ENCODE measurements at regions not wholly inside any gene's neighbourhood (a gene's known extent, or its start where the extent isn't known, plus 50 kb on each side); places are given as distances from the start of the nearest gene placed in this dataset.
"Not testable (repeated sequence)": the region's sequence is repeated elsewhere in the genome, so short reads cannot be mapped to it uniquely, and the experiment has no call there.

DNA sequence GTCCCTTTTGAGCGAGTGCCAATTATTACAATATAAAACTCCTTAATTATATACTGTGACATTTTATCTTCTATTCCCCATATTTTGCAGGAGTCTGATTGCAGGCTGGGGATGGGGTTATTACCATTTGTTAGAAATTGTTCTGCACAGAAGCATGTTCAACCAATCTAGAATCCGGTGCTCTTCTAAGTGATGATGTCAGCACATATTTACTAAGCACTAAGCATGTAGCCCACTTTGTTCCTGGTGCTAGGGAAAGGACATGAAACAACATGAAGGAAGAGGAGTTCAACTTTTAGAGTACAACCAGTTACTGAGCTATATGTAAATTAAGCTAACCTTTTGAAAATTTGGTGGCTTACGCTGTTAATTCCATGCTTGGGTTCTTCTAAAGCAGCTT, 52.8 kb upstream of the IL1RAPL2 start:
- DNase-seq (ENCODE audit: low spot score) = no peak

DNA sequence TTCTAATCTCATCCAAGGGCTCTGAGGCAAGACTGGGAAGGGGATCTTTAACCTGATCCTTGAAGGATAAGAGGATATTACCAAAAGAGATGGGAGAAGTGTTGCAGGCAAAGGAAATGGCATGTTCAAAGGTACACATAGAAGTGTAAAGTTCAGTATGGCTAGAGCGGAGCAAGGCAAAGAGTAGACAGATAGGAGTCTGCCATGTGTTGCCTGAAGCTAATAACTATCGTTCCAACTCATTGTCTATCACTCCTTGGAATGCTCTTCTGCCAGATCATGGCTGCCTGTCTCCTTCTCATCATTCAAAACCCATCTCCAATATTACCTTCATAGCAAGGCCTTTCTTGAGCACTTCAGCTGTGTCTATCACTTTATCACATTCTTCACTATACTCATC, 55.2 kb upstream of the IL1RAPL2 start:
- no peak for DNase-seq (ENCODE audit: low spot score)

DNA sequence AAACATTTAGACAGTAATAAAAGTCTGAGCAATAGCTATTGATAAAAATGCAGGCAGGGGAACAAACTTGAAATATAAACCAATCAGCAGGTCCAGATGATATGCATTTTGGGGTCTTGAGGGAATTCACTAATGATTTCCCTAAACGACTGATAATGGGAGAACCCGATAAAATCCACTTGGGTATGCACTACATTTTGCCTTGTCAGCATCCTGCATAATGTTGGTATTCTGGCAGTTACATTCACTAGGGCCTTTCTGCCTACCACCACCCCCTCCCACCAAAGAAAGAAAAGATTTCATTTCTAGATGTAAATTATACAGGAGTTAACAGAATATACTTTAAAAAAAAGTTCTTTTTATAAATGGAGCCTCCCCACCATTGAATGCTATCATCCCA, 63.5 kb upstream of the IL1RAPL2 start:
- no peak for DNase-seq (ENCODE audit: low spot score)

DNA sequence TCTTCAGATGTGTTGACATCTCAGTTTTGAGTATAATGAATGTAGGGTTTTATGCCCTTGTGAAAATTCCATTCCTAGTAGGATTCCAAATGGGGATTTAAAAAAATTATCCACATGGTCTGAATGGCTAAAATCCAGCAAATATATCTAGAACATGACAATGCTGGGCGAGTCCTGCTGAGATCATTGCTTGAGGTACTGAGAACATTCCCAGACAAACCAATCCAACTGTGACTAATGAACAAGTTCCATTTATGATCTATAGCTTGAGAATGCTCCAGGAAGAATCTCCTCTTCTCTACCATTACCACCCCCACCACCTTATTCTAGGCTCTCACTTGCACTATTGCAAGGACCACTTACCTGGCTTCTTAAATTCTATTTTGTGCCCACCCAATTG, 77.2 kb upstream of the IL1RAPL2 start:
- DNase-seq (ENCODE audit: low spot score) = no peak

DNA sequence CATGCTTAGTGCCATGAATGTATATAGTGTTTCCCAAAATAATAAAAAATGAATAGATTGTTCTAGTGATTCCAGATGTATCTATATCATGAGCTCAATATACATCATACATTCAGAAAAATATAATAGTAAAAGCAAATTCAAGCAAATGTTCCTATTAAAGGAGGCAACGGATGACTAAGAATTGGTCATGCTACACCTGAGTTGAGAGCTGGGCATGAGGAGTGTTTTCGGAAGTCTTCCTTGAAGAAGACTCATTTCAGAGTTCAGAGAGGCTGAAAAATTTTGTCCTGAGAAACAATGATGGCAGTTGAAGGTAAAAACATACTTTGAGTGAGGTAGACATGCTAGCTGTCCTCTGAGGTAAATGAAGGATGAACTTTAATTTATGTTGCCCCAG, 79.3 kb upstream of the IL1RAPL2 start:
- DNase-seq (ENCODE audit: low spot score) = no peak

DNA sequence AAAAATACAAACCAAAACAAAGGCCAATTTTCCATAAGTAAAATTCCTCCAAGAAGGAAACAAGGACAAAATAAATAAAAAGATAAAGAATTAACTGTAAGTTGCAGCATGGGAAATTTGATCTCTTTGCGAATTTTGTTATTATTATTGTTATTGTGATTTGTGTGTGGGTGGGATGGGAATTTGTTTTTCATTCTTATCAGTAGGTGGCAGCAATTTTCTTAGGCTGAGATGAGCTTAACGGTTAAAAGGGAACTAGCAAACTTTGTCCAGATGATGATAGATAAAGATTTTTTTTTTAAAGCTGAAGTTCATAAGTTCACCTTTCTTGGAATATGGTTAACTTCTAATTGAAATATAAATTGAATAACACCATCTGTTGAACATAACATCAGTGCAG, 83.2 kb upstream of the IL1RAPL2 start:
- DNase-seq (ENCODE audit: low spot score) = no peak

DNA sequence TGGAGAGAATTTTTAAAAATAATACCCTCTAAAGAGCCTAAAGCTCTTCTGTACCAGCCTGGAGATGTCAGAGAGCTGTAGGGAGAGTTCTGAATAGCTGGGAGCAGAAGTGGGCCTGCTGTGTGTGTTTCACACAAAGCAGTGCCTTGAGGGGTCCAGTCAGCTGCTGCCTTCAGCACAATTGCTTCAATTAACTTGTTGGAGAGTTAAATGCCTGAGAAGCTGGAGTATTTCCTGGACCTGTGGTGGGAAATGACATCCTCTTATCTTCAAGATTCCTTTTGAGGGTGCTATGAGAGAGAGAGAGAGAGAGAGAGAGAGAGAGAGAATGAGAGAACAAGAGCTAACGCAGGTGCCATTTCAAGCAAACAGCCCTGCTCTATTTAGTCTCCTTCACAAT, 96.2 kb upstream of the IL1RAPL2 start:
- no peak for DNase-seq (ENCODE audit: low spot score)

DNA sequence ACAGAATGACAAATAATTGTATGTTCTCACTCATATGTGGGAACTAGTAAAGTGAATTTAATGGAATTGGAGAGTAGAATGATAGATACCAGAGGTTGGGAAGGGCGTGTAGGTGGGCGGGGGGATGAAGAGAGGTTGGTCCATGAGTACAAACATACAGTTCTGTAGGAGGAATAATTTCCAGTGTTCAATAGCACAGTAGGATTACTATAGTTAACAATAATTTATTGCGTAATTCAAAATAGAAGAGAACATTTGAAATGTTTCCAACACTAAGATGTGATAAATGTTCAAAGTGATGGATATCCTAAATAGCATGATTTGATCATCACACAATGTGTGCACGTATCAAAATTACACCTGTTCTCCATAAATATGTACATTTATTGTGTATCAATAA, 106.2 kb upstream of the IL1RAPL2 start:
- DNase-seq (ENCODE audit: low spot score) = no peak

DNA sequence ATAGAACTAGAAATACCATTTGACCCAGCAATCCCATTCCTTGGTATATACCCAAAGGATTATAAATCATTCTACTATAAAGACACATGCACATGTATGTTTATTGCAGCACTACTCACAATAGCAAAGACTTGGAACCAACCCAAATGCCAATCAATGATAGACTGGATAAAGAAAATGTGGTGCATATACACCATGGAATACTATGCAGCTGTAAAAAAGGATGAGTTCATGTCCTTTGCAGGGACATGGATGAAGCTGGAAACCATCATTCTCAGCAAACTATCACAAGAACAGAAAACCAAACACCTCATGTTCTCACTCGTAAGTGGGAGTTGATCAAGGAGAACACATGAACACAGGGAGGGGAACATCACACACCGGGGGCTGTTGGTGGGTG, 108.9 kb upstream of the IL1RAPL2 start:
- not testable (repeated sequence) for DNase-seq (ENCODE audit: low spot score)

DNA sequence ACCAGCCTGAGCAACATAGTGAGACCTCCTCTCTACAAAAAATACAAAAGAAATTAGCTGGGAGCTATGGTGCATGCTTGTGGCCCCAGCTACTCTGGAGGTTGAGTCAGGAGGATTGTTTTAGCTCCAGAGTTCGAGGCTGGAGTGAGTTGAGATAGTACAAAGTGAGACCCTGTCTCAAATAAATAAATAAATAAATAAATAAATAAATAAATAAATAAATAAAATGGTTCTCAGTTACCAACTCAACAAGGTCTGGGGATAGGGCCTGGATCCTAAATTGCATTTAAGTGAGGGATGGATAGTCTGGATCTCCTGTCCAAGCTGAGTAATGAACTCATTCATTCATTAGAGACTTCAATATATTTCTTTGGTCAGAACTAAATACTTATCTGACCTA, 115.7 kb upstream of the IL1RAPL2 start:
- no peak for DNase-seq (ENCODE audit: low spot score)

DNA sequence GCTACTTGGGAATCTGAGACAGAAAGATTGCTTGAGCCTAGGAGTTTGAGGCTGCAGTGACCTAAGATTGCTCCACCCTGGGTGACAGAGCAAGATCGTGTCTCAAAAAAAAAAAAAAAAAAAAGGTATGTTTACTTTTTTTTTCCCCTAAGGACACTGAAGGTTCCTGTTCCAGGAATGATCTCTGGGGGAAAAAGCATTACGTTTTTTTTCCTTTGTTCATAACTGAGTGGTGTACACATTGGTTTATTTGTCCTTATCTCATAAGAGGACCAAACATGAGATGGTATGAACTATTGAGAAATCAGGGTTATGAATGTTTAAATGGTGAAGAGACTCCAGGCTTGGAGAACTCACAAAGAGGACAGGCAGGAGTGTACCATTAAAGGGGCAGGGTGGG, 120.4 kb upstream of the IL1RAPL2 start:
- no peak for DNase-seq (ENCODE audit: low spot score)

DNA sequence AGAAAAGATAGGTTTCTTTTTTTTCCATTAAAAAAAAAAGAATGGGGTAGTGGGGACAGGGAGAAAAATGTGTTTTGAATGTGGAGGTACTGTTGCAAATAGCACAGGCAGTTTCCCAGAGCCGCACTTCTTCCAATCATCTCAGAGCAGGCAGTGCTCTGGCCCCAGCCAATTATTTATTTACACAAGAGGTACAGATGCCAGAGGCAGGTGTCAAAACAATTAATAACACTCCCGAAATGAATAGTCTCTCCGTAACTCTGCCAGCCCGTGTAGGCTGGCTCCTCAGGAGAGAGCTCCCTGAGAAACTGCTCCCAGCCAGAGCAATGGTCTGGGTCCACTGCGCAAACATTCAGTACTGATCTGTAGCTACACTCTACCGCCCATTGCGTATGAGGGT, 130.8 kb upstream of the IL1RAPL2 start:
- no peak for DNase-seq (ENCODE audit: low spot score)

DNA sequence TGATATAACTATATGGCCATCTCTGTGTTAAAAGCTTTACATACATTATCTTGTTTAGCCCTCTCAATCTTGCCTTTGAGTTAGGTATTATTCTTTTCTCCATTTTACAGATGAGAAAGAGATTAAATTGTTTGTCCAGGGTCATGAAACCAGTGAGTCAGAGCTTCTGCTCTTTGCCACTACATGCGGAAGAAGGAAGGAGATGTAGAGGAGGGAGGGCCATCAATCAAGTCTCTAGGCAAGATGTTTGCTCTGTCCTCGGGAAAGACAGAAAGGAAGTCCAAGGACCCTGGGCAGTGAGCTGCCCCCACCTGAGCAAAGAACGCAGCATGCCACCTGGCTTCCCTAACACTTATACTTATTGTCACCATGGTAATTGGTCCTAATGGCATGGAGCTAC, 133.7 kb upstream of the IL1RAPL2 start:
- no peak for DNase-seq (ENCODE audit: low spot score)

DNA sequence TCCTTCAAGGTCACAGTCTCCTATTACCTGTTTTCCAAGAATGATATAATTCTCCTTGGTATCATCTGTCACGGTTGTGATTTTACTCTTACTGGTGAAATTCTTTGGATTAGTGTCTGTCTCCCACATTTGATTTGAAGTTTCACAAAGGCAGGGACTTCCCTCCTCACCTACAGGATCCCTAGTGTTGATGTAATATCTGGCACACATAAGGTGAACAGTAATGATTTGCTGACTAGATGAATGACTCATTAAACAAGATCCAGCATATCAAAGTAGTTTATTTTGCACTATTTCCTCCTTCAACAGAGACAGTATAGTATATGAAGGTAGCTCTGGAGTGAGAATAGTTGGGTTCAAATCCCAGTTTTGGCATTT, 135.3 kb upstream of the IL1RAPL2 start:
- DNase-seq (ENCODE audit: low spot score) = no peak

DNA sequence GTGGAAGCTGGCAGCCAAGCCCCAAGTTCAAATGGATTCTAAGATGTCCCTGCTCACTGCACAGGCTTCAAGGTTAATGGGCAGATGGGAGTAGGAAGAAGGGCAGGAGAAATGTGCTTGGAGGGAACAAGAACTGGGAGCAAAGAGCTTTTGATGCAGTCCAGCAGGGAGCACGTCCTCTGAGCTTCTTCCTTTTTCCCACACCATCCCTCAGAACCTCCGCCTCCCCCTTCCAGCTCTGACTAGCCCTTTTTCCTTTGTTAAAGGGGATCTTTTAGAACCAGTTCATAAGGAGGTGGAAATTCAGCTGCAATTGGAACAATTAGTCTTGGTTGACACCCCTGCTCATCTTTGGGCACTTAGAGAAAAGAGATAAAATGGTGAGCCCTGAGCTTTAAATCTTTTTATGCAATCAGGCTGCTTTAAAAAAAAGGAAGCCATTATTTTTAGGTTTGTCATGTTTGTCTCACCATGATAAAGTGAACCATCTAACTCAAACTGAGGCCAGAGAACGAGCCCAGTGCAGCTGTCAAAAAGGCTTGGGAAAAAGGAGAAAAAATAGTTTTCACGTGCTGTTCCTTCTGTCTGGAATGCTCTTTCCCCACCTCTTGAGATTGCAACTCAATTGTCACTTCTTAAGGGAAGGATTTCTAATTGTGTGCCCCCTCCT, 135.8 kb upstream of the IL1RAPL2 start:
- no peak for DNase-seq (ENCODE audit: low spot score)

DNA sequence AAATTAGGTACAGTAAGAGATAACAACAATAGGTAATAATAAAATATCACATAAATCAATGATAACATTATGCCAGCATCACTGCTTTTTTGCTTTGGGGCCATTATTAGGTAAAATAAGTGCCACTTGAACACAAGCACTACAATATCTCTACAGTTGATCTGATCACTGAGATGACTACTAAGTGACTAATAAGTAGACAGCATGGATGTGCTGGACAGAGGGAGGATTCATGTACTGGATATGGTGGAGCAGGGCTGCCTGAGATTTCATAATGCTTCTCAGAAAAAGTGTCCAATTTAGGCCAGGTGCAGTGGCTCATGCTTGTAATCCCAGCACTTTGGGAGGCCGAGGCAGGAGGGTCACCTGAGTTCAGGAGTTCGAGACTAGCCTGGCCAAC, 137.8 kb upstream of the IL1RAPL2 start:
- no peak for DNase-seq (ENCODE audit: low spot score)

DNA sequence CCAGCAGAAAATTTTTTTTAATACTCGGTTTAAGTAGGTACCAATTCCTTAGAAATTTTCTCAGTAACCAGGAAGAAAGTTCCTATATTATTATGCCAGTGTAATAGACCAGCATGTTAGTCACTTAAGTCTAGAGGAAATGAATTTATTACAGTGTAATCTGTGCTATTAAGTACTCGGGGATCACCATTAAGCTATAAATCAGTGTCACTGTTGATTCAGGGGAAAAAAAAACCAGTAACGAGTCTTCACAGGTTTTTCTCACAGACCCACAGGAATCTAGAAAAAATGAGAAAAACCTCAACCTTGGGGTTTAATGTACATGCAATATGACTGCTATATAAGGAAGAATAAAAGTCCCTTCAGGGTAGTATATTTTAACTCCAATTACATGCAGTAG, 138.3 kb upstream of the IL1RAPL2 start:
- DNase-seq (ENCODE audit: low spot score) = no peak

DNA sequence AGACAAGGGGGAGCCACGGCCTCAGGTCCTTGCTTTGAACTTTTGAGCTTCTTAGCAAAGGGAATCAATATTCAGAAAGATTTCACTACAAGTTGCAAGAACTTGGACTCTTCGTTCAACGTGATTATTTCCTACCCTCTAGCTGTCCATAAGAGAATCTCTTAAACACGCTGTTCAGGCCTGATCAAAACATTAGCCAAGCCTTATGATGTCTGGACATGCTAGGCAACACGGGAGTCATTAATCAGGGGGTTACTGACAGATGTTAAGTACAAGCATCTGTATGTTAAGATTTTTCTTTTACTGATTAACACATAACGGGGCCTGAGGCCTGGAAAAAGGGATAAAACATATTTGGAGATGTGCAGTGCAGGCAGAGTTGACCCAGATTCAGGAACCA, 138.9 kb upstream of the IL1RAPL2 start:
- DNase-seq (ENCODE audit: low spot score) = no peak

DNA sequence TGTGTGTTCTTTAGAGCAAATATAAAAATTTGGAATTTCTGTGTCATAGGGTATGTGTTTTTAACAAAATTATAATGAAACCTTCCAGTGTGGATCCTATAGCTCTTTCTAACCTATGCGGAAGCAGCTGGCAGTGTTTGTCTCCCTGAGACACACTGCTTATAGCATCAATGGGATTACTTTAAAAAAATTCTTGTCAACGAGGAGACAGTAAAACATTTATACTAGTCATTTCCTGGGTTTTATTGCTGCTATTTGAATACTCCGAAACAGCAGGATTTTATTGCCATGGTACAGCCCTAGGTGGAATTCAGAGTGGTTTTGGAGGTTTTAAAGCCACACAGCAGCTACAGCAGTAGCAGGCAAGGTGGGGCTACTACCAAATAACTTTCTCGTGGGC, 145.1 kb upstream of the IL1RAPL2 start:
- no peak for DNase-seq (ENCODE audit: low spot score)

DNA sequence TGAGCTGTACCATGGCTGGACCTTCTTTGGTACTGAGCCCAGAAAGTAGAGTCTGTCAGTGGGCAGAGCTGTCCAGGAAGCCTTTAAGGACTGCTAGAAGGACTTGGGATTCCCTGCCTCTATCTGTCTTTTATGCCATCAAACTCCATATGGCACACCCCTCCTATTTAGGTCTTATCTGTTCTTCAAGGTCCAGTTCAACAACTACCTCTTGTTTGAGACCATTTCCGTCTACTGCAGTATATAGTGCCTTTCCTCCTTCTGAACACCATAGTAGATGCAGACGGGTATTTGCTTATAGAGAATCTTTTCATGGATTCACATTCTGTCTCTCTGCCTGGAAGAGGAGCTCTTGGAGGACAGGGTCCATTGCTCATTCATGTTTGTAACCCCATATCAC, 146.1 kb upstream of the IL1RAPL2 start:
- DNase-seq (ENCODE audit: low spot score) = no peak

DNA sequence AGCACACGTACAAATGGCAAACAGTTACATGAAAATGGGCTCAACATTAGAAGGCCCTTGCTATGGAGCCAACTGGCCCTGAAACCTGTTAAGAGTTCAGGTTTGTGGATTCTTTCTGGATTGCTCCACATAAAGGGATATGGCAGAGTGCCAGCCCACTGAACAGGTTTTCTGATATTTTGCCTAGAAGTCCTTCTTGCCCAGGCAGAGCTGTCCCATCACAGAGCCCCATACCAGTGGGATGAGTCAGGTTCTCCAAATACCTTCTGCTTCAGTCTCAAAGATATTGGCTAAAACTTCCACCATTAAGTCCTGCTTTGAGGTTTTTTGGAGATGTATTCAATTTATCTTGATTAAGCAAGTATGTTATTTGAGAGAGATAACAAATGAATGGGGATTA, 146.8 kb upstream of the IL1RAPL2 start:
- DNase-seq (ENCODE audit: low spot score) = no peak

DNA sequence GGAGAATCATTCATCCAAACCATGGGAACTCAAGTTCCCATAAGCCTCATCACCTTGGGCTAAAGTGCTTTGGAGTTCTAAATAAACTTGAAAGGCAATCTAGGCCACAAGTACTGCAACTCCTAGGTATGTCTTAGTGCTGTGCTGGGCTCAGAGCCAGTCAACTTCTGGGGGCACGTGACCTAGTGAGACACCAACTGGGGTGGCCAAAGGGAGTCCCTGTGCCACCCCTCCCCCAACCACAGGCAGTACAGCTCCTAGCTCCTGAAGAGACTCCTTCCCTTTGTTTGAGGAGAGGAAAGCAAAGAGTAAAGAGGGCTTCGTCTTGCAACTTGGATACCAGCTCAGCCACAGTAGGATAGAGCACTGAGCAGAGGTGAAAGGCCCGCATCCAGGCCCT, 154.2 kb upstream of the IL1RAPL2 start:
- DNase-seq (ENCODE audit: low spot score) = no peak

DNA sequence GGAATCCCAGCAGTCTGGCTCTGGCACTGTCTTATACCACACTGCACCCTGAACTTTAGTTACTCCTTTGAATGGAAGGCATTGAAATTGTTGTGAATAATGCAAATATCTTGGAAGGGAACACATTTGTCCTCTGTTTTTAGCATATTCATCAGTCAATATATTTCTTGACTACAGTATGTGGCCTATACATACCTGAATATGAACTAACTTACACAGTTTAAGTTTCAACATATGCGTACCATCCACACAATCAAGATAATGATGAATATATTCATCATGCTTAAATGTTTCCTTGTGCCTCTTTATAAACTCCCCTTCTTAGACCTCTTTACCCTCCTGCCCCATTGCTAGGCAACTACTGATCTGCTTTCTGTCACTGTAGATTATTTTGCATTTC, 145.7 kb upstream of the ESX1 start:
- DNase-seq (ENCODE audit: low spot score) = no peak

DNA sequence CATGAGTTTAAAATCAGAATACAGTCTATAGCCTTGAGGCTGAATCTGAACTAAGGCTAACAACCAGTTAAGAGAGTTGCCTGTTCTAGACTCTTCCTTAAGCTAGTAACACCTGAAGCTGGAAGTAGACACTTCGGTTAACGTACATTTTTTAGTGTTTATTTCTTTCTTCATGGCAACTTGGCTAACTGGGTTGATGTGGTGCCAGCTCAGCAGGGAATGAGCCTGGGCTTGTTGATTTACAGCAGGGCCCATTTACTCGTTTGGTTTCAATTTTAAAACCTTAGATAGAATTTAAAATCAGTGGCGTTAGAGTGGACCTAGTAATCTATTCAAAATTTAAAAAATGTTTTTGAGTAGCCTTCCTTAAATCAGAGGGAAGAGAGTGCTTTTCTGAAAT, 137.6 kb upstream of the ESX1 start:
- DNase-seq (ENCODE audit: low spot score) = no peak

DNA sequence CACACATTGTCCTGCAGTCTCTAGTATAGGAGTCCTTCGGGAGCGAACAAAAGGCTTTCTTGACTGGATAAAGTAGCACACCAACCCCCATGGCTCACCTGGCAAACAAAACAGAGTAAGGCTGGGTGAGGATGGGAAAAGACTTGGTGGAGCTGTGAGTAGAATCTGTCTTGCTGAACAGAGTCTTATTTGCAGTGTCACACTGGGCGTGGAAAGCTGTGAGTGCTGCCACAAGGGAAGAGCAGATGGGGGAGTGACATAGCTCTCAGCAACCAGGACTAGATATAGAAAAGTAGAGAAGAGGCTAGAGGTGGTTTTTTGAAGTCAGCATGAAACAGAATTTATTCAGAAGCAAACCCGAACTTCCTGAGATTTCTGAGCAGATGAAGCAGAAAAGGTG, 137.2 kb upstream of the ESX1 start:
- no peak for DNase-seq (ENCODE audit: low spot score)
